Breast epithelium (tissue), 4 donors: ENCODE measurements at regions not wholly inside any gene's neighbourhood (a gene's known extent, or its start where the extent isn't known, plus 50 kb on each side); places are given as distances from the start of the nearest gene placed in this dataset.
"Not testable (repeated sequence)": the region's sequence is repeated elsewhere in the genome, so short reads cannot be mapped to it uniquely, and the experiment has no call there.

Experiments used
- DNase-seq, 2 donors: peaks; one replicate each; pipeline ENCODE4 v3.0.0-alpha.2; 2019; ENCODE audit warnings: low spot score in 2 of 2
- H3K27ac ChIP-seq, 2 donors: fragments of 200-600 bp; sonication (generic) in 1 of 2; one replicate each; pipeline ENCODE4 v1.5.1; 2016 to 2019; ENCODE audit warnings: mild to moderate bottlenecking in 1 of 2
- H3K27me3 ChIP-seq, 2 donors: fragments of 200-600 bp; sonication (generic) in 1 of 2; one replicate each; pipeline versions ENCODE4 v1.5.1 to v1.6.0; 2017 to 2019; ENCODE audit warnings: control low read depth in 1 of 2, mild to moderate bottlenecking in 1 of 2
- H3K36me3 ChIP-seq: fragments of 200-600 bp; one replicate; pipeline ENCODE4 v1.5.1; 2019
- H3K4me1 ChIP-seq, 2 donors: fragments of 200-600 bp; sonication (generic); one replicate each; pipeline ENCODE4 v1.5.1; 2016 to 2019; ENCODE audit warnings: control low read depth in 1 of 2
- H3K4me3 ChIP-seq, 3 donors: fragments of 200-600 bp; sonication (generic); 1 replicate in 2 of 3; 2 replicates in 1 of 3; pipeline ENCODE4 v1.5.1; 2016 to 2019; ENCODE audit warnings: mild to moderate bottlenecking in 3 of 3, moderate library complexity in 2 of 3
- H3K9me3 ChIP-seq, 2 donors: fragments of 200-600 bp; sonication (generic) in 1 of 2; one replicate each; pipeline ENCODE4 v1.5.1; 2016 to 2019; ENCODE audit warnings: control low read depth in 1 of 2
- CTCF ChIP-seq, 3 donors: fragments of 450-650 bp; IDR thresholded peaks; one replicate each; pipeline ENCODE4 v1.5.1; 2016 to 2017; ENCODE audit warnings: antibody characterized with exemption in 3 of 3, mild to moderate bottlenecking in 3 of 3, moderate library complexity in 3 of 3
- POLR2A ChIP-seq: fragments of 450-650 bp; IDR thresholded peaks from one replicate; pipeline ENCODE4 v1.6.1; 2016; ENCODE audit warnings: antibody characterized with exemption, mild to moderate bottlenecking, moderate library complexity
- POLR2AphosphoS5 ChIP-seq, 3 donors: sonication (generic); formaldehyde crosslinking; IDR thresholded peaks; one replicate each; pipeline ENCODE4 v1.6.1; 2017; ENCODE audit warnings: antibody characterized with exemption in 3 of 3
- intact Hi-C: fragments of 100-400 bp; cut with DNase I; formaldehyde crosslinking; loops from one replicate; pipeline ENCODE4 v1.15.1; 2023; ENCODE audit warnings: low total_unique reads

- H3K4me3 ChIP-seq = no peak overlapping the region
- H3K27ac ChIP-seq = no peak overlapping the region
- no peak for DNase-seq
- TF ChIP-seq POLR2A = no peak
- no peak for TF ChIP-seq CTCF (IDR thresholded peaks at IDR 0.05)
- TF ChIP-seq POLR2AphosphoS5 (IDR thresholded peaks at IDR 0.05) = no peak
- H3K4me1 ChIP-seq = no peaks in the 10 kb centered on the region
- intact Hi-C loops = no loop called here
- no peaks in the 10 kb centered on the region for H3K27me3 ChIP-seq
- no peaks in the 10 kb centered on the region for H3K36me3 ChIP-seq
- H3K9me3 ChIP-seq = no peaks in the 10 kb centered on the region
These were observed 117.2 kb downstream of the CASP12 start for GRCh38 chr11:104781037-104781436.

GRCh38 chr11:104776501-104777170 lies 121.6 kb downstream of the CASP12 start:
- intact Hi-C loops = no loop called here
- no peak for DNase-seq
- Histone ChIP-seq H3K36me3 (no peaks in the 10 kb centered on the region), H3K27ac (peak overlapping the region; percentile 19 to 33), H3K27me3 (no peaks in the 10 kb centered on the region), H3K9me3 (no peaks in the 10 kb centered on the region), H3K4me1 (peaks cover 0 to 3% of the 10 kb centered on the region in 2 donors), H3K4me3 (no peak overlapping the region)
- no peak for TF ChIP-seq CTCF (IDR thresholded peaks at IDR 0.05)

DNA sequence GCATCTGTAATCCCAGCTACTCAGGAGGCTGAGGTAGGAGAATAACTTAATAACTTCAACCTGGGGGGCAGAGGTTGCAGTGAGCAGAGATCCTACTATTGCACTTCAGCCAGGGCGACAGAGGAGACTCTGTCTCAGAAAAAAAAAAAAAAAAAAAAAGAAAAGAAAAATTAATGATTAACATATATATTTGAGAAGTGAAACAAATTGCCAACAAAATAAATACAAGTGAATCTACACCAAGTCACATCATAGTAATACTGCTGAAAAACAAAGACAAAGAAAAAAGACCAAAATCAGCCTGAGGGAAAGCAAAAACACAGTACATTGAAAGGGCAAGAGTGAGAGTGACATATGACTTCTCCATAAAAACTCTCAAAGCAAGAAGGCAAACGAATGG lies 123.7 kb downstream of the CASP12 start:
- H3K9me3 ChIP-seq = no peaks in the 10 kb centered on the region
- no peaks in the 10 kb centered on the region for H3K27me3 ChIP-seq
- TF ChIP-seq POLR2AphosphoS5 (IDR thresholded peaks at IDR 0.05) = no peak
- TF ChIP-seq CTCF (IDR thresholded peaks at IDR 0.05) = no peak
- H3K4me1 ChIP-seq = peaks cover 0 to 3% of the 10 kb centered on the region in 2 donors
- H3K27ac ChIP-seq = no peak overlapping the region
- no peak for DNase-seq
- H3K36me3 ChIP-seq = no peaks in the 10 kb centered on the region
- intact Hi-C loops = loop anchor here (5.0 kb wide), 1 partner anchor 523 kb away; no protein-coding TSS in a partner anchor
- no peak overlapping the region for H3K4me3 ChIP-seq

DNA sequence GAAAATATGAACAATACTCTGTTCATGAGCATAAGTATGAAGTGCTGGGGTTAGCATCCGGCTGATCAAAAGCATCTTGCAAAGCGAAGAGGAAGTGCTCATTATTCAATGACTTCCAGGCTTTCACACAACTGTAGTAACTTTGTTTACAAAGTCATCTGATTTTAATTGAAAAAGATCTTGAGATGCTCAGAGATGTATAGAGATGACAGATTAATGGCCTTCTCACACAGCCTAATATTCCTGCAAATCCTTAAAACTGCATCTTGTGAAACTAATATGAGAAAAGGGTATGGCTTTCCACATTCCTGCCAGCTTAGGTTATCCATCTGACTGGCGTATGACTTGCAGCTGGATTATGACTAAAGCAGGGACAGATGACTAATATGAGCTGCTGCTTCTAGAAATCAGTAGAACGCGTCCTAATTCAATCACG lies 125.4 kb downstream of the CASP12 start:
- peak overlapping the region; percentile 72 to 77 for H3K27ac ChIP-seq
- no peaks in the 10 kb centered on the region for H3K36me3 ChIP-seq
- H3K4me1 ChIP-seq = peaks cover 0 to 3% of the 10 kb centered on the region in 2 donors
- no peaks in the 10 kb centered on the region for H3K27me3 ChIP-seq
- intact Hi-C loops = loop anchor here (5.0 kb wide), 1 partner anchor 524 kb away; no protein-coding TSS in a partner anchor
- DNase-seq = no peak
- H3K4me3 ChIP-seq = no peak overlapping the region
- TF ChIP-seq POLR2AphosphoS5 (IDR thresholded peaks at IDR 0.05) (no peak), POLR2A (no peak), CTCF (IDR thresholded peaks at IDR 0.05) (no peak)
- H3K9me3 ChIP-seq = no peaks in the 10 kb centered on the region

DNA sequence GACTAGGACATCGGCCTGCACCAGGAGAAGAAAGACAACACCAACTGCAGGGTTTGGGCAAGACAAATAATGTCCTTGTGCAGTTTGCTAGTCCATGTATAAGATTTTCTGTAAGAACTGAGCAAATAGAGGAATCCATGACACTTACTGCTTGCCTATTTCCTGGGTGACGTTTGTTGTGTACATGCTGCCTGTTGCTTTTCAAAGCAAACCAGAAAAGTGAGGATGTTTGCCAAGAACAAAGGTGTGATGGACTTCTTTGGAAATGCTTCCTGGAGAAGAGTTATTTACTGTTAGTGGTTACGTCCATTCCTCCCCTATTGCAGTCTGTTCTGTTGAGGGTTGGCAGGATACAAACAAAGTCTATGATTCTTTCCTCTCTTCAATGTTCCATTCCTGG lies 126.5 kb downstream of the CASP12 start:
- no peaks in the 10 kb centered on the region for H3K9me3 ChIP-seq
- H3K4me3 ChIP-seq = no peak overlapping the region
- H3K27me3 ChIP-seq = no peaks in the 10 kb centered on the region
- TF ChIP-seq POLR2AphosphoS5 (IDR thresholded peaks at IDR 0.05) (peak in 1 of 3 donors; percentile 41), CTCF (IDR thresholded peaks at IDR 0.05) (no peak)
- no peaks in the 10 kb centered on the region for H3K36me3 ChIP-seq
- intact Hi-C loops = loop anchor here (5.0 kb wide), 1 partner anchor 526 kb away; no protein-coding TSS in a partner anchor
- peak overlapping the region; percentile 72 to 77 for H3K27ac ChIP-seq
- H3K4me1 ChIP-seq = peaks cover 0 to 3% of the 10 kb centered on the region in 2 donors
- peak in 1 of 2 donors; percentile 26 for DNase-seq

DNA sequence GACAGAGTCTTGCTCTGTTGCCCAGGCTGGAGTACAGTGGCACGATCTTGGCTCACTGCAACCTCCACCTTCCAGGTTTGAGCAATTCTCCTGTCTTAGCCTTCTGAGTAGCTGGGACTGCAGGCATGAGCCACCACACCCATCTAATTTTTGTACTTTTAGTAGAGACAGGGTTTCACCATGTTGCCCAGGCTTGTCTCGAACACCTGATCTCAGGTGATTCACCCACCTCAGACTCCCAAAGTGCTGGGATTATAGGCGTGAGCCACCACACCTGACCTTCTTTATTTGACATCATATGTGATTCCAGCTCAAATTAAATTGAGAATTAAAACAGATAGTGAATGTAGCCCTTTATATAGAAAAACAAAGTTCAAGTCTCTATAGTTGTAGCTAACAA lies 127.2 kb downstream of the CASP12 start:
- H3K9me3 ChIP-seq, H3K27me3 ChIP-seq, H3K4me1 ChIP-seq, H3K36me3 ChIP-seq, H3K4me3 ChIP-seq, DNase-seq: not testable (repeated sequence)
- H3K27ac ChIP-seq = peak overlapping the region; percentile 72 to 77
- intact Hi-C loops = loop anchor here (5.0 kb wide), 1 partner anchor 526 kb away; no protein-coding TSS in a partner anchor
